Stomach (tissue), 4 donors: ENCODE measurements at regions not wholly inside any gene's neighbourhood (a gene's known extent, or its start where the extent isn't known, plus 50 kb on each side); places are given as distances from the start of the nearest gene placed in this dataset.

Experiments
- EP300 ChIP-seq: sonication (generic); formaldehyde crosslinking; IDR thresholded peaks from one replicate; pipeline ENCODE4 v1.6.1; 2017; ENCODE audit warnings: antibody characterized with exemption
- POLR2A ChIP-seq, 4 donors: fragments of 450-650 bp; IDR thresholded peaks; one replicate each; pipeline ENCODE4 v1.6.1; 2016; ENCODE audit warnings: antibody characterized with exemption in 4 of 4, control low read depth in 2 of 4, mild to moderate bottlenecking in 1 of 4, moderate library complexity in 1 of 4
- POLR2AphosphoS5 ChIP-seq, 3 donors: sonication (generic); formaldehyde crosslinking; IDR thresholded peaks; one replicate each; pipeline ENCODE4 v1.6.1; 2016; ENCODE audit warnings: antibody characterized with exemption in 3 of 3
- TF ChIP-seq, protein P1 (sequence below), 7 experiments: fragments of 450-650 bp in 4 of 7; fragments of 200-600 bp in 3 of 7; sonication (generic) in 3 of 7; IDR thresholded peaks; one replicate each; pipeline ENCODE4 v1.5.1; 2016 to 2019; ENCODE audit warnings: antibody characterized with exemption in 7 of 7, control low read depth in 2 of 7, mild to moderate bottlenecking in 1 of 7

DNA sequence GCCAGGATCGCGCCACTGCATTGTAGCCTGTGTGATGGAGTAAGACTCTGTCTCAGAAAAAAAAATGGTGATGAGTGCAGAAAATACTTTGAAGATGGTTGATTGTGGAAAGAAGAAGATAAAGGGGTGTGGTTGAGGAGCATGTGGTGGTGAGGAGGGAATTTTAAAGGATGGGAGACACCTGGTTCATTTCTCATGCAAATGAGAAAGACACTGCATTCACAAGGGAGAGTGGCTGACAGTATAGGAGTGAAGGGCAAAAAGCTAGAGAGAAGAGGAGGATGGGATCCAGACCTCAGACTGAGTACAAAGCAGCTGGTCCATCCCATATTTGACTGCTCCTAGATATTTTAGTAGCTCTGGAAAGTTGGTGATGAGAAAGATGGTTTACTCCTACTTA, 206.0 kb downstream of the SNAPC1 start:
- TF ChIP-seq, protein P1, sequence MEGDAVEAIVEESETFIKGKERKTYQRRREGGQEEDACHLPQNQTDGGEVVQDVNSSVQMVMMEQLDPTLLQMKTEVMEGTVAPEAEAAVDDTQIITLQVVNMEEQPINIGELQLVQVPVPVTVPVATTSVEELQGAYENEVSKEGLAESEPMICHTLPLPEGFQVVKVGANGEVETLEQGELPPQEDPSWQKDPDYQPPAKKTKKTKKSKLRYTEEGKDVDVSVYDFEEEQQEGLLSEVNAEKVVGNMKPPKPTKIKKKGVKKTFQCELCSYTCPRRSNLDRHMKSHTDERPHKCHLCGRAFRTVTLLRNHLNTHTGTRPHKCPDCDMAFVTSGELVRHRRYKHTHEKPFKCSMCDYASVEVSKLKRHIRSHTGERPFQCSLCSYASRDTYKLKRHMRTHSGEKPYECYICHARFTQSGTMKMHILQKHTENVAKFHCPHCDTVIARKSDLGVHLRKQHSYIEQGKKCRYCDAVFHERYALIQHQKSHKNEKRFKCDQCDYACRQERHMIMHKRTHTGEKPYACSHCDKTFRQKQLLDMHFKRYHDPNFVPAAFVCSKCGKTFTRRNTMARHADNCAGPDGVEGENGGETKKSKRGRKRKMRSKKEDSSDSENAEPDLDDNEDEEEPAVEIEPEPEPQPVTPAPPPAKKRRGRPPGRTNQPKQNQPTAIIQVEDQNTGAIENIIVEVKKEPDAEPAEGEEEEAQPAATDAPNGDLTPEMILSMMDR (IDR thresholded peaks at IDR 0.05): no peak
- TF ChIP-seq EP300 (no peak), POLR2AphosphoS5 (IDR thresholded peaks at IDR 0.05) (no peak), POLR2A (IDR thresholded peaks at IDR 0.05) (no peak)
